NT2/D1 (cell line): ENCODE measurements at regions not wholly inside any gene's neighbourhood (a gene's known extent, or its start where the extent isn't known, plus 50 kb on each side); places are given as distances from the start of the nearest gene placed in this dataset.

Experiments used
- DNase-seq: peaks from one replicate; pipeline ENCODE4 v3.0.0-alpha.2; 2011; ENCODE audit warnings: low read depth, low spot score
- H3K27me3 ChIP-seq: 2 replicates; pipeline ENCODE4 v1.6.0; 2011; ENCODE audit warnings: mild to moderate bottlenecking; ENCODE audit not compliant: insufficient read length, insufficient read depth
- H3K36me3 ChIP-seq: 2 replicates; pipeline ENCODE4 v1.6.1; 2011; ENCODE audit warnings: mild to moderate bottlenecking, low read length, mixed read lengths; ENCODE audit not compliant: insufficient read depth, insufficient read length
- H3K4me1 ChIP-seq: 2 replicates; pipeline ENCODE4 v1.5.1; 2011; ENCODE audit not compliant: insufficient read depth, insufficient read length
- H3K4me3 ChIP-seq: 2 replicates; pipeline ENCODE4 v1.5.1; 2011; ENCODE audit warnings: low read depth; ENCODE audit not compliant: insufficient read length
- H3K9ac ChIP-seq: 2 replicates; pipeline ENCODE4 v1.6.0; 2011; ENCODE audit warnings: low read depth; ENCODE audit not compliant: insufficient read length
- H3K9me3 ChIP-seq: 2 replicates; pipeline ENCODE4 v1.5.1; 2011; ENCODE audit warnings: mild to moderate bottlenecking, low read length; ENCODE audit not compliant: insufficient read depth
- SUZ12 ChIP-seq: IDR thresholded peaks from 2 replicates; pipeline ENCODE4 v1.6.1; 2011; ENCODE audit not compliant: insufficient read length, insufficient read depth; ENCODE audit errors: extremely low read depth
- YY1 ChIP-seq: IDR thresholded peaks from 2 replicates; pipeline ENCODE4 v1.6.1; 2011; ENCODE audit not compliant: insufficient read length, insufficient read depth
- ZNF274 ChIP-seq: IDR thresholded peaks from 2 replicates; pipeline ENCODE4 v1.6.1; 2011; ENCODE audit warnings: mild to moderate bottlenecking, low read depth, low read length

- Histone ChIP-seq H3K36me3 (no peaks in the 10 kb centered on the region), H3K27me3 (no peaks in the 10 kb centered on the region), H3K4me1 (peaks cover 15% of the 10 kb centered on the region), H3K4me3 (no peak overlapping the region), H3K9ac (no peak overlapping the region), H3K9me3 (peaks cover 40% of the 10 kb centered on the region; the same call in 1 of the 2 replicates)
- TF ChIP-seq YY1 (no peak), ZNF274 (no peak), SUZ12 (no peak)
- DNase-seq = no peak
Measured at GRCh38 chr10:31705136-31705535, 223.5 kb downstream of the ARHGAP12 start.

- TF ChIP-seq SUZ12 (no peak), ZNF274 (no peak), YY1 (no peak)
- H3K4me1 ChIP-seq = peaks cover 15% of the 10 kb centered on the region
- no peaks in the 10 kb centered on the region for H3K27me3 ChIP-seq
- no peak overlapping the region for H3K4me3 ChIP-seq
- H3K36me3 ChIP-seq = no peaks in the 10 kb centered on the region
- peaks cover 40% of the 10 kb centered on the region; the same call in 1 of the 2 replicates for H3K9me3 ChIP-seq
- no peak overlapping the region for H3K9ac ChIP-seq
- no peak for DNase-seq
Measured at GRCh38 chr10:31704195-31704594, 224.4 kb downstream of the ARHGAP12 start.

GRCh38 chr10:31702954-31703353 lies 225.7 kb downstream of the ARHGAP12 start:
- Histone ChIP-seq H3K4me1 (peaks cover 15% of the 10 kb centered on the region), H3K27me3 (no peaks in the 10 kb centered on the region), H3K4me3 (no peak overlapping the region), H3K36me3 (no peaks in the 10 kb centered on the region), H3K9me3 (peaks cover 40% of the 10 kb centered on the region; the same call in 1 of the 2 replicates), H3K9ac (no peak overlapping the region)
- DNase-seq = no peak
- no peak for TF ChIP-seq YY1
- no peak for TF ChIP-seq ZNF274
- TF ChIP-seq SUZ12 = no peak

GRCh38 chr10:31702005-31702404 lies 226.6 kb downstream of the ARHGAP12 start:
- DNase-seq = no peak
- H3K9me3 ChIP-seq = peaks cover 40% of the 10 kb centered on the region; the same call in 1 of the 2 replicates
- H3K27me3 ChIP-seq = no peaks in the 10 kb centered on the region
- TF ChIP-seq YY1 (no peak), SUZ12 (no peak), ZNF274 (no peak)
- H3K4me1 ChIP-seq = peaks cover 11% of the 10 kb centered on the region
- H3K36me3 ChIP-seq = no peaks in the 10 kb centered on the region
- no peak overlapping the region for H3K9ac ChIP-seq
- no peak overlapping the region for H3K4me3 ChIP-seq

- Histone ChIP-seq H3K9me3 (peaks cover 40% of the 10 kb centered on the region; the same call in 1 of the 2 replicates), H3K9ac (no peak overlapping the region), H3K4me1 (peaks cover 7% of the 10 kb centered on the region), H3K4me3 (no peak overlapping the region), H3K36me3 (no peaks in the 10 kb centered on the region), H3K27me3 (no peaks in the 10 kb centered on the region)
- TF ChIP-seq YY1 = no peak
- TF ChIP-seq ZNF274 = no peak
- no peak for TF ChIP-seq SUZ12
- no peak for DNase-seq
Measured at GRCh38 chr10:31701546-31701945, 227.1 kb downstream of the ARHGAP12 start.

GRCh38 chr10:31700181-31700611 lies 228.4 kb downstream of the ARHGAP12 start:
- no peak for DNase-seq
- no peaks in the 10 kb centered on the region for H3K36me3 ChIP-seq
- no peaks in the 10 kb centered on the region for H3K27me3 ChIP-seq
- H3K9ac ChIP-seq = no peak overlapping the region
- H3K9me3 ChIP-seq = peaks cover 34% of the 10 kb centered on the region; the same call in 1 of the 2 replicates
- no peak for TF ChIP-seq ZNF274
- no peak for TF ChIP-seq YY1
- TF ChIP-seq SUZ12 = no peak
- peaks cover 5% of the 10 kb centered on the region for H3K4me1 ChIP-seq
- H3K4me3 ChIP-seq = no peak overlapping the region

GRCh38 chr10:31698181-31698830 lies 230.3 kb downstream of the ARHGAP12 start:
- Histone ChIP-seq H3K9me3 (peaks cover 18% of the 10 kb centered on the region; the same call in 1 of the 2 replicates), H3K9ac (no peak overlapping the region), H3K4me1 (peaks cover 8% of the 10 kb centered on the region), H3K4me3 (no peak overlapping the region), H3K27me3 (no peaks in the 10 kb centered on the region), H3K36me3 (no peaks in the 10 kb centered on the region)
- TF ChIP-seq ZNF274 (no peak), SUZ12 (no peak), YY1 (no peak)
- DNase-seq = no peak
